NCI-H2196 (cell line): ENCODE measurements at regions not wholly inside any gene's neighbourhood (a gene's known extent, or its start where the extent isn't known, plus 50 kb on each side); places are given as distances from the start of the nearest gene placed in this dataset.
"Not testable (repeated sequence)": the region's sequence is repeated elsewhere in the genome, so short reads cannot be mapped to it uniquely, and the experiment has no call there.

Experiments used
- DNase-seq: peaks from one replicate; lab custom pipeline; 2025; ENCODE audit not compliant: unreplicated experiment; lab: John Stamatoyannopoulos, UW

- DNase-seq: not testable (repeated sequence)
Measured at GRCh38 chr12:14032191-14032590, 50.8 kb upstream of the GRIN2B start.

GRCh38 chr12:14043776-14044175 is 62.4 kb upstream of the GRIN2B start:
- DNase-seq: no peak

DNA sequence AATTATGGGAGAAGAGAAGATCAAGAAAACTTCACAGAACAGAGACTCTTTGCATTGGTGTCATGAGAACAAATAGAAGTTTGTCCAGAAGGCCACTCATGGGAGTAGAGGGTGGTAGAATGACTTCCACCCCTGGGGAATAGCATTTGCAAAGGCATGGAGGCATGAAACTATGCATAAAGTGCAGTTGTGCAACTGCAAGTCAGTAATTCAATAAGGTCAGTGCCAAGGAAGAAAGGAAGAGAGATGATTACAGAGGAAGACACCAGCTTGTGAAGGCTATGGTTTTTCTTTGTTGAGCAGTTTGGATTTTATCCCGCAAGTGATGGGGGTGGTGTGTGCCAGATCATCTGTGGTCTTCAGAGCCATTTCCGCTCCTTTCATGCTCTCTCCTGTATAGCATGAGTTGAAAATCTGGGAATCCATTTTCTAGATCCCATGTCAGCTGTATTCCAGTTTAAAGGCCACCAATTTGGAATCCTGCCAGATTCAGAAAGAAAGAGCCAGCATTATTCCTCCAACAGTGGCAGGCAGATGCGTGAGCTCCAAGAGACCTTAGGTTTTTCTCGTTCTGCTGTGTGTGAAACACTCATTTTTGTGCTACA is 67.6 kb upstream of the GRIN2B start:
- DNase-seq: no peak

DNA sequence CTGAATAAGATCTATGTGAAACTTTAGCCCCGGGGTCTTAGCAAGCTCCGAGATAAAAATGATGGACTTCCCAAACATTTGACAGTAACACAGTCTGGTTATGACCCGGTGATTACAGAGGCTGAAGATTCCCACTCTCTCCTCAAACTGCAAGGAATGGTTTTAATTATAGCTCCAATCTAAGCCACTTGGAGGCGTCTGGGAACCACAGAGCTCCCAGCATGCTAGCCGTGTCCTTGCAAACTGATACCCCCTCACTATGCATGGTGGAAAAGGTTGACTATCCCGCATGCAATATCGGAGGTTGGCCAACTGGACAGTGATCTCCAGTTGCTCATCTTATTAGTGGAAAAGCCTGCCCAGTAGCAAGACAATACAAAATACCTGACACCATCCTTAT is 76.5 kb upstream of the GRIN2B start:
- no peak for DNase-seq

DNA sequence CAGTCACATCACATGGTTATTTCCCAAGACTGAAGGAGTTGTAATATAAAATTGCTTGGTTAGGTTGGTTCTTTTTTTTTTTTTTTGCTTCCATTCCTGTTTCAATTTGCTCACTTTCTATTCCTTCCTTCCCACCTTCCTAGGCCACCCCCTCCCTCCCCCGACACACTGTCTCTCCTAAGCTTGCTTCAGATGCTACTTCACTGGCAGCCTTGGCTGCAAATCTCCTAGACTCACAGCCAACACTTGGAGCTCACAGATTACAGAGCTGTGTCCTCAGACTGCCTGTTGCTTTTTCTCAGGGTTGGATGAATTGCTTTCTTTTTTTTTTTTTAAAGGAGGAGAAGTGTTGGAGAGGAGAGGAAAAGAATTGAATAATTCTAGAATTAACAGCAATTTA is 77.3 kb upstream of the GRIN2B start:
- DNase-seq: no peak

DNA sequence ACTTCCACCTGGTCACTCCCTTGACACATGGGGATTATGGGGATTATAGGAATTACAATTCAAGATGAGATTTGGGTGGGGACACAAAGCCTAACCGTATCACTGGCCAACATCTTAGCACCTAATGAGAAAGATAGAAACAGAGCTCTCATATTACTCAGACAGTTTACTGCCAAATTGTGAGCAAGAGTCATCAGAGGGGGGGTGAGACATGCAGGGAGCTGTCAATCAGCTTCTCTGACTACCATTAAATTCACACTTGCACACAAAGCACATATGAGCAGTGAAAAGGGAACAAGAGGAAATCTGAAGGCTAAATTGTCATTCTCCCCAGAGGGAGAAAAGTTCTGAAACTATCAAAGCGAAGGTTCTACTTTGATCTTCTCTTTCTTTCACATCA is 78.1 kb upstream of the GRIN2B start:
- DNase-seq: no peak

DNA sequence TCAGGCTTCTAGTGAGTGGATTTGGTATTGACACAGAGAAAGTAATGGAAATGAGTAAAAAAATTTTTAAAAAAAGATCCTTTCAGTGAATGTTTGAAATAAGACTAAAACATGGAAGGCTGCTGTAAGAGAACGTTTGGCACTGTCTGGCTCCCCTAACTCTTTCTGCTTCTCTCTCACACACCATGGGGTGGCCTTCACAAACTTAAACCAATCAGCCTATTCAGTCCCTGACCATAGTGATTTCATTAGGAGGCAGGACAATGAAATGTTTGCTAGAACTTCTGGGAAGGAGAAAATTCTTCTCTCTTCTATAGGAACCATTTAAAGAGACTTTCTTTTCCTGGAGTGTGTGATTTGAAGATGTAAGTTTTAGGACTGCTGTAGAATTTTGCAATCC is 84.2 kb upstream of the GRIN2B start:
- no peak for DNase-seq

DNA sequence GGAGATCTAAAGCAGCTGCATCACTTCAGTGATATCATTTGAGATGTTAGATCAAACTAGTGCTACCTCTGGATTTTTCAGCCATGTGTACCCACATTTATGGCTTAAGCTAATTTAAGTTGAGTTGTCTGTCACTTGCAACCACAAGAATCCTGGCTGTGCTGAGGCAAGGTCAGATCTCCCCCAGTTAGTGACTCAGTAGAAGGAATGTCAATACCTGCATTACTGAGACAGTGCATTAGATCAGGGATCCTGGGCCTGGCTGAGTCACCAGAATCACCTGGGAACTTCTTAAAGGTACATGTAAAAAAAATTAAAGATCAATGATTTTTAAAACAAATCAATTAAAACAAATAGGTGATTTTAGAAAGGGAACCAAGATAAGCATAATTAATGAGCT is 84.6 kb upstream of the GRIN2B start:
- DNase-seq: no peak

- DNase-seq: no peak
Measured at GRCh38 chr12:14068961-14069360, 87.6 kb upstream of the GRIN2B start.

GRCh38 chr12:14071833-14072232 is 90.4 kb upstream of the GRIN2B start:
- DNase-seq: no peak

DNA sequence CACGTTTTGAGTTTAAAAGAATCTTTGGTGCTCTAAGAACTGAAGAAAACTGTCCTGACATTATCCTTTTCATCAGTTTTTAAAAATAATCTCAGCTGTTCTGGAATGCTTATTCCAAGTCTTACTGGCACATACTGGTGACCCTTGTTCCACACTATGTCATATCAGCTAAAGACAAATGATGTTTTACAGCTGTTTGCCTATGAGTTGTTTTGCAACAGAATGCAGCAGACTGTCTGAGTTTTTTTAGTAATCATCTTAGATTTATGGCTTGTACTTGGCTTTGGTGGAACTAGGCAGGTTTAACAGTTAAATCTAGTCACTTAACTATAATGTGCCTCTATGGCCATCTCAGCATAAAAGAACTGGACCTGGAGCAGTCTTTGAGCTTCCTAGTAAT is 91.6 kb upstream of the GRIN2B start:
- DNase-seq: no peak

DNA sequence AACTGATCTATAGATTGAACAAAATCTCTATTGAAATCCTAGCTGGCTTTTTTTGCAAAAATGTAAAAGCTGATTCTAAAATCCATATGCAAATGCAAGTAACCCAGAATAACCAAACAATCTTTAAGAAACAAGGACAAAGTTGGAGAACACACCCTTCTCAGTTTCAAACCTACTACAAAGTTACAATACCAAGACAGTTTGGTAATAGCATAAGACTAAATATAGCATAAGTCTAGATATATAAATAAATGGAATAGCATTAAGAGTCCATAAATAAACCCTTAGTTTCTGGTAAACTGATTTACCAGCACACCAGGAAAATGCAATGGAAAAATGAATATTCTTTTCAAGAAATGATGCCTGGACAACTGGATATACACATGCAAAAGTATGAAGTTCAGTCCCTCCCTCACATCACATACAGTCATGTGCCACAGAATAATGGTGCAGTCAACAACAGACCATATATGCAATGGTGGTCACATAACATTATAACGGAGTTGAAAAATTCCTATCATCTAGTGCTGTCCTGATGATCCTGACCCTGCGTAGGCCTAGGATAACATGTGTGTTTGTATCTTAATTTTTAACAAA is 94.5 kb upstream of the GRIN2B start:
- DNase-seq: no peak

- DNase-seq: no peak
Measured at GRCh38 chr12:14076538-14076937, 95.1 kb upstream of the GRIN2B start.

DNA sequence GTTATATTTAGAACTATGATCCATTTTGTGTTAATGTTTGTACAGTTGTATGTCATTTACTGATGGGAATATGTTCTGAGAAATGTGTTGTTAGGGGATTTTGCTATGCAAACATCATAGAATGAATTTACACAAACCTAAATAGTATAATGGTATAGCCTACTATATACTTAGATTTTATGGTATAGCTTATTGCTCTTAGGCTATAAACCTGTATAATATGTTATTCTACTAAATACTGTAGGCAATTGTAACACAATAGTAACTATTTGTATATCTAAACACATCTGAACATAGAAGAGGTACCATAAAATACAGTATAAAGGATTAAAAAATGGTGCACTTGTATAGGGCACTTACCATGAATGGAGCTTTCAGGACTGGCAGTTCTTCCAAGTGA is 105.4 kb upstream of the GRIN2B start:
- DNase-seq: no peak

DNA sequence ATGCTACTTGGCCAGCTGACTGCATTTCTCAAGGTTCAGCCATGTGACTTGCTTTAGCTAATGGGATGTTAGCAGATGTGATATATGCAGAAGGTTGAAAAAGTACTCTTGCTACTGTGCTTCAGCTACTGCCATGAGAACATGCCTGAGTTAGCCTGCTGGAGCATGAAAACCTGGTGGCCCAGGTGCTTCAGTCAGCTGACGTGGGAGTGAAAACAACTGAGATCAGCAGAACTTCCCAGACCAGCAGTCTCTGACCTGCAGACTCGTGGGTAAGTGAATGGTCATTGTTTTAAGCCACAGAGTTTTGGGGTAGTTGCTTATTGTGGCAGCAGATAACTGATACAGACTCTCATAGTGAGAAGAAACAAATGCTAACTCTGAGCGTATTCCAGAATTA is 118.6 kb upstream of the GRIN2B start:
- DNase-seq: no peak

DNA sequence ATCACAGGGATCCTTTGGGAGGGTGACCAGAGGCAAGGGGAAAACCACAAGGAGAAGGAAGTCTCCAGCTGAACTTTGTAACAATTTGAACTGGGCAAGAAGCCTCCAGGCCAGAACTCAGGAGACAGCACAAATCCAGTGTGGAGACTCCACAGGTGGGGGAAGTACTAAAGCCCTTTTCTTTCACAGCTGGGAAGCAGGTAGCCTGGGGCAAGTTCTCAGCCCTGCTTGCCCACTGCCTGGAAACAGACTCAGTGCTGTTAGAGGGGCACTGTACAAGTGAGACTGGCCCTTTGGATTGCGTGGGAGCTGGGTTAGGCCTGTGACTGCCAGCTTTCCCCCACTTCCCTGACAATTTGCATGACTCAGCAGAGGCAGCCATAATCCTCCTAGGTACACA is 120.2 kb upstream of the GRIN2B start:
- DNase-seq: not testable (repeated sequence)

DNA sequence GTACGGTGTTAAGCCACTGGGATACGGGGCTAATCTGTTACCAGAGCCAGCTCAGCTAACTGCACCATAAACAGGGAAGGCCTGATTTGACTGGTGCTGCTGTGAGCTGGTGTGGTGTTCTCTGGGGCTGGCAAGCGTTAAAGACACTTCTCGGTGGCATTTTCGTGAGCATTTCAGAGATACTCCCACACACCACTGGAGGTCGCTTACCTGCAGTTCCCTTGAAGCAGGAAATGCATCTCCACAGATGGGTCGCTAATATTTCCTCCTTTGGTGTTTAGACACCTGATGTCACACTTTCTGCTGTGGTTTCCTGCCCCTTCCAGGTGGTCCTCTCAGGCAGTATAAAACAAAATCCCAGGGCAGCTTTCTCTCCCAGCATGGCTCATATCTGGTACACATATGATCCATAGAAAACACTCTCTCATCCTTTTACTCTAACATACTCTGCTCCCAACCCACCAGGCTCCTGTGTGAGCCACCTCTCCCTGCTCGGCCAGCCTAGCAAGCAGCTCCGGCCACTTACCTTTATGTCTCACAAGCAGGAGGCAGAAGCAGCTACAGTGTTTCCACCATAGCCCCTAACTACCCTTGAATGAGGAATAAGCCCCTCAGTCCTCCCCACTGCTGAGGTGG is 129.9 kb upstream of the GRIN2B start:
- no peak for DNase-seq

GRCh38 chr12:14113031-14113430 is 131.6 kb upstream of the GRIN2B start:
- DNase-seq: no peak

DNA sequence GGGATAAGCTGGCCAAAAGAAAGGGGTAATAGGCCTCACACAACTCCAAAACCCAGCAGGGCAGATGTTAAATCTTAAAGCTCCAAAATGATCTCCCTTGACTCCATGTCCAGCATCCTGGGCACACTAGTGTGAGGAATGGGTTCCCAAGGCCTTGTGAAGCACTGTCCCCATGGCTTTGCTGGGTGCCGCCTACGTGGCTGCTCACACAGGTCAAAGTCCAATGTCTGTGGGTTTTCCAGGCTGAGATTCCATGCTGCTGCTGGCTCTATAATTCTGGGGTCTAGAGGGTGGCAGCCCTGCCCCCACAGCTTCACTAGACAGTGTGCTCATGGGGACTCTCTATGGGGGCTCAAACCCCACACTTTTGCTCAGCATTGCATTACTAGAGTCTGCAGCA is 145.3 kb upstream of the GRIN2B start:
- DNase-seq: no peak

- DNase-seq: no peak
Measured at GRCh38 chr12:14129611-14130195, 148.3 kb upstream of the GRIN2B start.

GRCh38 chr12:14135996-14136395 is 154.6 kb upstream of the GRIN2B start:
- no peak for DNase-seq

DNA sequence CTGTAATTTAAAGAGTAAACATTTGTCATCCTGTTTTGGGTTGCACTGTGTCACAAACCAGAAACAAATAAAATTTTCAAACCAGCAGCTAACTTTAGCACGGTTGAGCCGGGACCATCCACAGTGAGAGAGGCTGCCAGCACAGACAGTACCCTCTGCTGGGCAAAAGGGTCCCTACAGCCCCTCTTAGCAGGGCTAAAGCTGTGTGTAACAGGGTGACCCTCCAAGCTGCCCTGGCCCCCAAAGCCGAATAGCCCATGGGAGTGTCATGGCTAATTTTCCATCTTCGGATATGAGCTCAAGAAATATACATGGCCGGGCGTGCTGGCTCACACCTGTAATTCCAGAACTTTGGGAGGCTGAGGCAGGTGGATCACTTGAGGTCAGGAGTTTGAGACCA is 157.1 kb upstream of the GRIN2B start:
- no peak for DNase-seq
